ENCODE measurements at regions not wholly inside any gene's neighbourhood (a gene's known extent, or its start where the extent isn't known, plus 50 kb on each side); places are given as distances from the start of the nearest gene placed in this dataset.

DNA sequence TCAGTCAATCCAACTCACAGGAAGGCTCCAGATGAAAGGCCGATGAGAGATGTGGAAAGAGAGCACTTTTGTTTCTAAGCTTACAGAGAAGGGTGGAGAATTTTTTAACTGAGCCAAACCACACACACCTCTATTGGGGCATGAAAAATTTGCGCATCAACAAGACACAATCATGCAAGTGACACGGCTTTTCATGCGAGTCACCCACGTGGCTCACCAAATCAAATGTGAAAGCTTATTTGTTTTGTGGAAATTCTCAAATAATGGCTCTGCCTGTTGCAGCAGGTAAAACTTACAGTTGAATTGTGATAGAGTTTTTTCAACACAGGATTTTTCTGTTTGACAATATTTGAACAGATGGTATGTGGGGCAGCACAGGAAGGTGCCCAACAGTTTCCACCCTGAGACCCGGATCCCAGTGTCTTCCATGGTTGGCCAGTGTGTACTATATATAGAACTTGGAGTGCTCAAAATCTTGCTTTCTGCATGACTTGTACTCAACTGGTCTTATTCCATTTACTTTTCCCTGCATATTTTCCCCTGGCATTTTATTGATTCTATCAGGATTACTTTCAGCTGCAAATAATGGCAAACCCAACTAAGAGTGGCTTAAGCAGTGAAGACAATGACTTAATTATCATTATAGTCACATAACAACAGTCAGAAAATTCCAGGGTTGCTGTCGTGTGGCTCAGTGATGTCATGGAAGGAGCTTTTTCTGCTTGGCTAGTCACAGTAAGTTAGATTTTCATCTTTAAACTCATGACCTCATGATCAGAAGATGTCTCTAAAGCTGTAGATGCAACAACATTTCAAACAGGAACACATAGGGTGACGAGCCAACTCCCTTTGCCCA is 90.6 kb upstream of the SIM2 start:
- TF ChIP-seq EZH2phosphoT487 (conservative IDR thresholded peaks at IDR 0.05; ENCODE audit: low read length) (no peak), CTCF (IDR thresholded peaks at IDR 0.05; ENCODE audit: insufficient read depth, low read length, poor library complexity, severe bottlenecking) (no peak)
